H1 (cell line): ENCODE measurements at regions not wholly inside any gene's neighbourhood (a gene's known extent, or its start where the extent isn't known, plus 50 kb on each side); places are given as distances from the start of the nearest gene placed in this dataset.

Experiments
- CTCF ChIA-PET: fragments of 300-600 bp; sonication (Branson Sonifier 250); formaldehyde crosslinking; loops from one replicate; lab custom pipeline; 2021; ENCODE audit not compliant: partially characterized antibody; lab: Charles Lee
- POLR2A ChIA-PET: fragments of 300-600 bp; sonication (Branson Sonifier 250); formaldehyde crosslinking; loops from one replicate; lab custom pipeline; 2021; ENCODE audit warnings: inconsistent platforms; ENCODE audit not compliant: partially characterized antibody; lab: Charles Lee
- DNase-seq, 2 experiments: peaks; one replicate each; pipeline versions ENCODE4 v3.0.0 to v3.0.0-alpha.2; 2010 to 2022; ENCODE audit warnings: low spot score in 2 of 2, low read depth in 1 of 2, mixed read lengths in 1 of 2
- FAIRE-seq: peaks from 2 replicates; lab custom pipeline; 2011; peaks lifted over from hg19 to GRCh38; lab: Jason Lieb, UNC
- H2AFZ ChIP-seq: 2 replicates; pipeline ENCODE4 v1.8.1; 2012; ENCODE audit warnings: low read length, inconsistent platforms
- H2AK5ac ChIP-seq: 2 replicates; pipeline ENCODE4 v1.6.1; 2013; ENCODE audit warnings: low read depth, low read length
- H2BK120ac ChIP-seq: replicated peaks from 2 replicates; pipeline ENCODE3; 2013; ENCODE audit warnings: low read depth, low read length, inconsistent platforms
- H2BK12ac ChIP-seq: 2 replicates; pipeline ENCODE4 v1.6.1; 2013; ENCODE audit warnings: low read depth, low read length
- H2BK15ac ChIP-seq: 2 replicates; pipeline ENCODE4 v1.6.1; 2013; ENCODE audit warnings: low read length
- H2BK20ac ChIP-seq: 2 replicates; pipeline ENCODE4 v1.6.1; 2013; ENCODE audit warnings: low read length
- H2BK5ac ChIP-seq: 2 replicates; pipeline ENCODE4 v1.6.1; 2013; ENCODE audit warnings: low read depth, low read length
- H3K14ac ChIP-seq: 2 replicates; pipeline ENCODE4 v1.6.1; 2013; ENCODE audit warnings: inconsistent platforms; ENCODE audit not compliant: insufficient read length
- H3K18ac ChIP-seq: 2 replicates; pipeline ENCODE4 v1.6.1; 2013; ENCODE audit warnings: low read length; ENCODE audit errors: extremely low read depth
- H3K23ac ChIP-seq: 2 replicates; pipeline ENCODE4 v1.6.1; 2013; ENCODE audit warnings: inconsistent platforms; ENCODE audit not compliant: insufficient read length
- H3K23me2 ChIP-seq: 2 replicates; pipeline ENCODE4 v1.6.1; 2013; ENCODE audit warnings: low read depth, low read length
- H3K27ac ChIP-seq: 2 replicates; pipeline ENCODE4 v1.6.1; 2011; ENCODE audit warnings: low read depth, low read length, inconsistent platforms
- H3K27me3 ChIP-seq, 4 experiments: replicated peaks in 1 of 4; 1 replicate in 1 of 4; 2 replicates in 3 of 4; pipeline versions ENCODE4 v1.6.1 to v1.8.1; 2011 to 2013; ENCODE audit warnings: low read length in 3 of 4, mild to moderate bottlenecking in 3 of 4, inconsistent platforms in 2 of 4, mixed read lengths in 2 of 4, moderate library complexity in 1 of 4; ENCODE audit not compliant: control insufficient read depth in 3 of 4, insufficient read depth in 3 of 4; ENCODE audit errors: extremely low read depth in 1 of 4
- H3K36me3 ChIP-seq, 4 experiments: 2 replicates each; pipeline versions ENCODE4 v1.6.1 to v1.8.1; 2011 to 2013; ENCODE audit warnings: mild to moderate bottlenecking in 4 of 4, low read length in 3 of 4, moderate library complexity in 2 of 4, control low read depth in 1 of 4, inconsistent platforms in 1 of 4; ENCODE audit not compliant: insufficient read depth in 4 of 4, control insufficient read depth in 2 of 4
- H3K4ac ChIP-seq: replicated peaks from 2 replicates; pipeline ENCODE3; 2013; ENCODE audit warnings: low read length, low read depth, mixed read lengths, inconsistent platforms; ENCODE audit not compliant: insufficient read length
- H3K4me1 ChIP-seq, 4 experiments: replicated peaks in 1 of 4; 1 replicate in 1 of 4; 2 replicates in 3 of 4; pipeline versions ENCODE4 v1.6.1 to v1.8.1; 2011 to 2013; ENCODE audit warnings: low read length in 3 of 4, inconsistent platforms in 2 of 4, mixed read lengths in 1 of 4; ENCODE audit not compliant: insufficient read depth in 4 of 4, control insufficient read depth in 3 of 4
- H3K4me2 ChIP-seq, 2 experiments: 2 replicates each; pipeline versions ENCODE4 v1.6.1 to v1.8.1; 2011 to 2013; ENCODE audit warnings: low read depth in 2 of 2, low read length in 2 of 2, control low read depth in 1 of 2, inconsistent platforms in 1 of 2, mild to moderate bottlenecking in 1 of 2; ENCODE audit not compliant: insufficient read depth in 1 of 2
- H3K4me3 ChIP-seq, 4 experiments: fragments of 200-600, 300-600 bp in 1 of 4; sonication (generic), shearing (Covaris generic), sonication (Bioruptor Twin) in 1 of 4; 2 replicates each; pipeline versions ENCODE4 v1.5.1 to v1.8.1; 2011 to 2016; ENCODE audit warnings: low read length in 4 of 4, low read depth in 3 of 4, control low read depth in 2 of 4, inconsistent platforms in 2 of 4, mild to moderate bottlenecking in 2 of 4, mixed read lengths in 1 of 4, moderate library complexity in 1 of 4; ENCODE audit not compliant: insufficient read depth in 2 of 4; ENCODE audit errors: extremely low read depth in 1 of 4
- H3K56ac ChIP-seq: replicated peaks from 2 replicates; pipeline ENCODE3; 2013; ENCODE audit warnings: low read depth, mild to moderate bottlenecking, mixed read lengths, low read length, inconsistent platforms; ENCODE audit not compliant: insufficient read length
- H3K79me1 ChIP-seq: 2 replicates; pipeline ENCODE4 v1.6.1; 2013; ENCODE audit warnings: low read depth, low read length, control low read depth
- H3K79me2 ChIP-seq, 2 experiments: 2 replicates each; pipeline versions ENCODE4 v1.6.1 to v1.8.1; 2012 to 2013; ENCODE audit warnings: low read length in 2 of 2, mild to moderate bottlenecking in 2 of 2, inconsistent platforms in 1 of 2; ENCODE audit not compliant: insufficient read depth in 2 of 2, control insufficient read depth in 1 of 2
- H3K9ac ChIP-seq, 4 experiments: replicated peaks in 1 of 4; 1 replicate in 1 of 4; 2 replicates in 3 of 4; pipeline versions ENCODE4 v1.6.1 to v1.8.1; 2011 to 2013; ENCODE audit warnings: low read depth in 3 of 4, low read length in 3 of 4, control low read depth in 2 of 4, mild to moderate bottlenecking in 2 of 4, moderate library complexity in 2 of 4, inconsistent platforms in 1 of 4; ENCODE audit errors: extremely low read depth in 1 of 4
- H3K9me3 ChIP-seq, 2 experiments: 2 replicates each; pipeline versions ENCODE4 v1.6.1 to v1.8.1; 2012 to 2013; ENCODE audit warnings: mild to moderate bottlenecking in 2 of 2, moderate library complexity in 2 of 2, control low read depth in 1 of 2, inconsistent platforms in 1 of 2, low read depth in 1 of 2, low read length in 1 of 2, mixed read lengths in 1 of 2; ENCODE audit not compliant: insufficient read depth in 2 of 2
- H4K20me1 ChIP-seq, 2 experiments: replicated peaks in 1 of 2; 2 replicates each; pipeline versions ENCODE3 to v1.8.1; 2011 to 2013; ENCODE audit warnings: inconsistent platforms in 2 of 2, low read length in 2 of 2, mild to moderate bottlenecking in 1 of 2; ENCODE audit not compliant: insufficient read depth in 2 of 2, control insufficient read depth in 1 of 2
- H4K5ac ChIP-seq: 2 replicates; pipeline ENCODE4 v1.6.1; 2013; ENCODE audit warnings: low read length, low read depth, mixed read lengths, inconsistent platforms; ENCODE audit not compliant: insufficient read length
- H4K8ac ChIP-seq: 2 replicates; pipeline ENCODE4 v1.8.0; 2013; ENCODE audit warnings: mild to moderate bottlenecking, moderate library complexity, low read length, inconsistent platforms; ENCODE audit not compliant: insufficient read depth; ENCODE audit errors: extremely low read depth
- H4K91ac ChIP-seq: replicated peaks from 2 replicates; pipeline ENCODE3; 2013; ENCODE audit warnings: low read length, mixed read lengths, inconsistent platforms; ENCODE audit not compliant: insufficient read length
- BACH1 ChIP-seq: IDR thresholded peaks from 2 replicates; pipeline ENCODE4 v1.6.1; 2012; ENCODE audit warnings: low read length, improper control_type of control experiment
- CTBP2 ChIP-seq: IDR thresholded peaks from 2 replicates; pipeline ENCODE4 v1.7.0; 2011; ENCODE audit warnings: borderline replicate concordance, mild to moderate bottlenecking, moderate library complexity, mixed read lengths, low read length; ENCODE audit not compliant: insufficient read depth, insufficient read length
- HDAC6 ChIP-seq: IDR thresholded peaks from one replicate; pipeline ENCODE4 v1.7.1; 2012; ENCODE audit warnings: low read depth, mild to moderate bottlenecking, inconsistent platforms, low read length, moderate library complexity
- JUND ChIP-seq: IDR thresholded peaks from 2 replicates; pipeline ENCODE4 v1.6.1; 2011; ENCODE audit warnings: mild to moderate bottlenecking, improper control_type of control experiment, low read length
- PHF8 ChIP-seq: fragments of 200-600 bp; sonication (generic); conservative IDR thresholded peaks from 2 replicates; pipeline ENCODE4 v1.7.1; 2012; ENCODE audit warnings: low read depth, mild to moderate bottlenecking, inconsistent platforms, low read length, moderate library complexity
- POLR2AphosphoS5 ChIP-seq: IDR thresholded peaks from 2 replicates; pipeline ENCODE4 v1.6.1; 2011; ENCODE audit warnings: low read depth, low read length
- RAD21 ChIP-seq, 2 experiments: IDR thresholded peaks in 1 of 2; conservative IDR thresholded peaks in 1 of 2; 2 replicates each; pipeline ENCODE4 v1.6.1; 2011; ENCODE audit warnings: low read depth in 2 of 2, low read length in 2 of 2, improper control_type of control experiment in 1 of 2, inconsistent platforms in 1 of 2, mild to moderate bottlenecking in 1 of 2, moderate library complexity in 1 of 2
- TAF7 ChIP-seq: optimal IDR thresholded peaks from 2 replicates; pipeline ENCODE3; 2011; ENCODE audit warnings: low read depth, mild to moderate bottlenecking, inconsistent platforms, low read length, moderate library complexity, borderline replicate concordance
- WGBS, 2 experiments: shearing (Covaris generic) in 1 of 2; methylation state at CpG; one replicate each; pipeline versions ENCODE4 v1.1.6 to v1.1.7; 2013 to 2015; ENCODE audit warnings: low lambda C conversion rate in 2 of 2, mixed read lengths in 2 of 2, inconsistent platforms in 1 of 2, low coverage in 1 of 2, missing lambda C conversion rate in 1 of 2; ENCODE audit not compliant: insufficient replicate concordance in 2 of 2, insufficient coverage in 1 of 2, insufficient read length in 1 of 2; ENCODE audit errors: extremely low coverage in 1 of 2, missing lambda C conversion rate in 1 of 2; 5-methylcytosine and 5-hydroxymethylcytosine counted together
- TF ChIP-seq, protein P1 (sequence below): IDR thresholded peaks from 2 replicates; pipeline ENCODE4 v1.6.1; 2012; ENCODE audit warnings: low read length, inconsistent platforms
- TF ChIP-seq, protein P2 (sequence below), 3 experiments: IDR thresholded peaks; 1 replicate in 2 of 3; 2 replicates in 1 of 3; pipeline versions ENCODE4 v1.5.1 to v1.6.1; 2011; ENCODE audit warnings: low read length in 3 of 3, mild to moderate bottlenecking in 3 of 3, inconsistent platforms in 2 of 3, low read depth in 1 of 3, moderate library complexity in 1 of 3; ENCODE audit not compliant: insufficient read depth in 1 of 3; ENCODE audit errors: control extremely low read depth in 1 of 3

DNA sequence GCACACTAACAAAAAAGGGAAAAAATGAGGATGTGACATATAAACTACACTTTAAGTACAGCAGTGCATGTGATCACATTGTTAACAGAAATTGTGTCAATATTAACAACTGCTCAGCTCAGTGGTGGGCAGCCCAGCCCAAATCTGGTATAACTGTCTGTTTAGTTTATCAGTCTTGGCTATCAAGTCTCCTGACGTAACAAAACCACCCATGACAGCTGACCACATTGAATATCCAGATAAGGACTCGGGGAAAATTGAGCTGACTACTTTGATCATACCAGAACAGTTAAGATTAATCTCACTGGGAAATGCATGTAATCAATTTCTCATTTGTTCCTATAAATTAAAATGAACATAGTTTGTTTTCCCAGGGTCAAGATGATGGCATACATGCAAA, 396.6 kb downstream of the SNAPC1 start:
- no peaks in the 10 kb centered on the region for H3K36me3 ChIP-seq
- no peak for DNase-seq
- H2BK15ac ChIP-seq: no peak overlapping the region
- H3K9me3 ChIP-seq: no peaks in the 10 kb centered on the region
- no peak overlapping the region for H3K23ac ChIP-seq
- H2BK5ac ChIP-seq: no peak overlapping the region
- POLR2A ChIA-PET: no interaction called here
- no peaks in the 10 kb centered on the region; a peak in 1 of 7 replicates for H3K4me1 ChIP-seq
- no peak overlapping the region for H3K18ac ChIP-seq
- H3K9ac ChIP-seq: no peak overlapping the region
- H3K56ac ChIP-seq: no peak overlapping the region
- CTCF ChIA-PET: interaction anchor here (1.2 to 1.4 kb wide), 2 partner anchors 234 to 977 kb away, joined by 3 to 4 read pairs; no protein-coding TSS in a partner anchor
- H2BK12ac ChIP-seq: no peak overlapping the region
- no peaks in the 10 kb centered on the region for H3K79me1 ChIP-seq
- no peak overlapping the region for H2AFZ ChIP-seq
- H4K8ac ChIP-seq: no peak overlapping the region
- no peak overlapping the region for H3K4me3 ChIP-seq
- no peak overlapping the region for H2BK120ac ChIP-seq
- no peaks in the 10 kb centered on the region for H3K79me2 ChIP-seq
- H3K23me2 ChIP-seq: no peaks in the 10 kb centered on the region; the same call in 1 of the 2 replicates
- H4K91ac ChIP-seq: no peak overlapping the region
- FAIRE-seq: no peak
- WGBS, 2 experiments: 86% methylated on average over 2 of the region's 2 CpGs; no CpG with 5 or more reads in 1 of the 2 experiments
- H3K14ac ChIP-seq: no peak overlapping the region
- no peak overlapping the region for H3K4ac ChIP-seq
- H4K20me1 ChIP-seq: no peaks in the 10 kb centered on the region
- no peak overlapping the region for H3K4me2 ChIP-seq
- no peak overlapping the region for H2AK5ac ChIP-seq
- no peak overlapping the region for H4K5ac ChIP-seq
- no peak overlapping the region for H3K27ac ChIP-seq
- no peaks in the 10 kb centered on the region for H3K27me3 ChIP-seq
- no peak overlapping the region for H2BK20ac ChIP-seq
- TF ChIP-seq JUND (no peak), RAD21 (IDR thresholded peaks at IDR 0.05 in 1 of 2, conservative IDR thresholded peaks at IDR 0.05 in 1 of 2; ENCODE audit: low read depth in 2 of 2, low read length in 2 of 2) (no peak), BACH1 (no peak), HDAC6 (no peak), TAF7 (no peak), POLR2AphosphoS5 (no peak), CTBP2 (no peak), PHF8 (no peak)
- TF ChIP-seq, protein P1, sequence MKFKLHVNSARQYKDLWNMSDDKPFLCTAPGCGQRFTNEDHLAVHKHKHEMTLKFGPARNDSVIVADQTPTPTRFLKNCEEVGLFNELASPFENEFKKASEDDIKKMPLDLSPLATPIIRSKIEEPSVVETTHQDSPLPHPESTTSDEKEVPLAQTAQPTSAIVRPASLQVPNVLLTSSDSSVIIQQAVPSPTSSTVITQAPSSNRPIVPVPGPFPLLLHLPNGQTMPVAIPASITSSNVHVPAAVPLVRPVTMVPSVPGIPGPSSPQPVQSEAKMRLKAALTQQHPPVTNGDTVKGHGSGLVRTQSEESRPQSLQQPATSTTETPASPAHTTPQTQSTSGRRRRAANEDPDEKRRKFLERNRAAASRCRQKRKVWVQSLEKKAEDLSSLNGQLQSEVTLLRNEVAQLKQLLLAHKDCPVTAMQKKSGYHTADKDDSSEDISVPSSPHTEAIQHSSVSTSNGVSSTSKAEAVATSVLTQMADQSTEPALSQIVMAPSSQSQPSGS: no peak
- TF ChIP-seq, protein P2, sequence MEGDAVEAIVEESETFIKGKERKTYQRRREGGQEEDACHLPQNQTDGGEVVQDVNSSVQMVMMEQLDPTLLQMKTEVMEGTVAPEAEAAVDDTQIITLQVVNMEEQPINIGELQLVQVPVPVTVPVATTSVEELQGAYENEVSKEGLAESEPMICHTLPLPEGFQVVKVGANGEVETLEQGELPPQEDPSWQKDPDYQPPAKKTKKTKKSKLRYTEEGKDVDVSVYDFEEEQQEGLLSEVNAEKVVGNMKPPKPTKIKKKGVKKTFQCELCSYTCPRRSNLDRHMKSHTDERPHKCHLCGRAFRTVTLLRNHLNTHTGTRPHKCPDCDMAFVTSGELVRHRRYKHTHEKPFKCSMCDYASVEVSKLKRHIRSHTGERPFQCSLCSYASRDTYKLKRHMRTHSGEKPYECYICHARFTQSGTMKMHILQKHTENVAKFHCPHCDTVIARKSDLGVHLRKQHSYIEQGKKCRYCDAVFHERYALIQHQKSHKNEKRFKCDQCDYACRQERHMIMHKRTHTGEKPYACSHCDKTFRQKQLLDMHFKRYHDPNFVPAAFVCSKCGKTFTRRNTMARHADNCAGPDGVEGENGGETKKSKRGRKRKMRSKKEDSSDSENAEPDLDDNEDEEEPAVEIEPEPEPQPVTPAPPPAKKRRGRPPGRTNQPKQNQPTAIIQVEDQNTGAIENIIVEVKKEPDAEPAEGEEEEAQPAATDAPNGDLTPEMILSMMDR (IDR thresholded peaks at IDR 0.05; ENCODE audit: control extremely low read depth in 1 of 3, insufficient read depth in 1 of 3, low read depth in 1 of 3, low read length in 3 of 3): no peak
